Hematopoietic multipotent progenitor cell treated with erythropoietin and hydrocortisone succinate and interleukin-3 and kit ligand, for 8 days (in vitro differentiated cells): ENCODE measurements at regions not wholly inside any gene's neighbourhood (a gene's known extent, or its start where the extent isn't known, plus 50 kb on each side); places are given as distances from the start of the nearest gene placed in this dataset.

ENCODE experiments used
- DNase-seq: peaks from one replicate; pipeline ENCODE4 v3.0.0-alpha.2; 2015

- no peak for DNase-seq
These were observed 199.8 kb upstream of the GATB start for GRCh38 chr4:151960449-151961230.

DNA sequence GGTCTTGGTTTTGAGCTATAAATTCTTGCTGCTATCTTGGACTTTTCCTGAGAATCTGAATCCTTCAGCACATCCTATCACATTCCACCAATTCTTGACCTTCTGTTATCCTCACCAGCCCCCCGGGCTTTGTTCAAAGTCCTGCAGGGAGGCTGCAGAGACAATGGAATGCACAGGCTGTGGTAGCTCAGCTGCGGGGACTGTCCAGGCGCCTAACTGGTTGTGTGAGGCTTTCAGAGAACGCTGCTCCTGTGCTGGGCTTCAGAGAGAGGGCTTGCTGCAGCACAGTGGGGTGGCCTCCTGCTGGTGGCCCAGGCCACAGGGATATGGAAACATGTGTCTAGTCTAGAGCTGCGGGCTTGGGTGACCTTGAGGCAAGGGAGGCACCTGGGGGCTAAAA lies 196.3 kb upstream of the GATB start:
- DNase-seq = no peak

- no peak for DNase-seq
These were observed 195.0 kb upstream of the GATB start for GRCh38 chr4:151955721-151956380.

DNA sequence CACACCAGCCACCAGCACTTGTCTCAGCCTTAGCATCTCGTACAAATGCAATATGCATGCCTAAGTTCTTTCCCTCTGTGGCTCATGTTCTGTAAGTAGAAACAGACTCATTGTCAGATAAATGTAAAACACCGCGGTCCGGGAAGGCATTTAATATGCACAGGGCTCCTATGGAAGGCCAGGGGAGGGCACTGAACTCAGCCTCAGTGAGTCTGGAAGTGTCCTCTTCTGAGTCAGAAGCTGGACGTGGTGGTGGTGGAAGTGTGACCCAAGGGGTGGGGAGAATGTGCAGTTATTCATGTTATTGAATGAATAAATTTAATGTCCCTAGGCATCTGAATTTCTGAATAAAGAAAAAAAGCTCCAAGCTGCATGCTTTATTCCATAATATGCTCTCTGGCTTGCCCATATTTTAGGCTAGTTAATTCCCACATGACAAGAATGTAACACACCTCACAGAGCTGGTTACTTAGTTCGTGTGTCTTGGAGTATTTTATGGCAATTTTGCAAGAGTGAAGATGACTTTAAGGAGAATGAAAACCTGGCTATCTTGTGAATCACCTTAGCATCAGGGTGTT lies 193.1 kb upstream of the GATB start:
- no peak for DNase-seq

DNA sequence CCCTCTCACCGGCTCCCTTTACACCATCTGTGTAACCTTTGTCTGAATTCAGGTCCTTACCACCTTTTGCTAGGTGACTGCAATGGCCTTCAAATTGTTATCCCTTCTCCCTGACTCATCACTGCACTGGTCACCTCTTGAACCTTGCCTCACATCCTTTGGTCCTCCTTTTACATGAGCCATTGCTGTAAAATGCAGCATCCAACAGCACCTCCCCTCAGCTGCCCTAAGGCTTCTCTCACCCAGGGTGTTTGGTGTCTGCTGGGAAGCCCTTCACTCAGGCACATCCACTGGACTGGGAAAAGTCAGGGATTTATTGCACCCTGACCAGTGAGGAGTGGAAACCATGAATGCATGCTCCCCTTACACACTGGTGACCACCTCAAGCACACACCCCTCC lies 192.5 kb upstream of the GATB start:
- no peak for DNase-seq

DNA sequence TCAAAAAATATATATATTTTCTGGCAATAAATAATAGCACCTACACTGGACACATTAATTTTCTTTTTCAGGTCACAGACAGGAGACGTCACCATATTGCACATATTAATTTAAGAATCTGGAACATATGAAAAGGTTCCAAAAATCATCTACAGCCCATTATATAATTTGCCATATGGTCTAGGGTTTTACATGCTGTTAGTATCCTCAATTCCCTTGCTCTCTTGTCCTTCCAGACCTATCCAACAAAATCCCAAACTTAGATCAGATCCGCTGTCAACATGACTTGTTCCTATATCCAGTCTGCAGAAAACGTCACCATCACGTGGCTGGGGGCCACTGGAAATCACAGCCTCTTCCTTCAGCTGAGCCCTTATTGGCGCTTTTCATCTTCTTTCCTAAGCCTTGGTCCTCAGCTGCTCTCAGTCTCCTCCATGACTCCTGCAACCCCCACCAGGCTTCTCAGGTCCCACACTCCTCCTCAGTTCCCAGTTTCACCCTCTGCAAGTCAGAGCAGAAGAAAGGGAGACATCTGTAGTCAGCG lies 192.0 kb upstream of the GATB start:
- DNase-seq = no peak

DNA sequence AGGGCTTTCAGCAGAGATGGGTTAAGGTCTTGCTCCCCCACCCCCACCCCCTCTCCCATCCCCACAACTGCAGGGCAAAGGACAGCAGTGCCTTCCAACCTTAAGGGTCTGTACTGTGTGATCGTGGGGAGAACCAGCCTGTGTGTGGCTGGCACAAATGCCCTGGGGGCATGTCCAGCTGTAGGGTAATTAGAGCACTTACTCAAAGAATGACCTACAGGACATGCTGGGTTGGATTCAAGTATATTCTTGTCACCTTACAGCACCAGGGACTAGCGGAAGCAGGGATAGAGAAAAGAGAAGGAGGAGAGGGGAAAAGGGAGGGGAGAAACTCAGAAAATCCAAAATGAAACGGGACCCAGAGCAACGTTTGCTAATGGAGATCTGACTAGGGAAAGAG lies 191.3 kb upstream of the GATB start:
- no peak for DNase-seq

DNA sequence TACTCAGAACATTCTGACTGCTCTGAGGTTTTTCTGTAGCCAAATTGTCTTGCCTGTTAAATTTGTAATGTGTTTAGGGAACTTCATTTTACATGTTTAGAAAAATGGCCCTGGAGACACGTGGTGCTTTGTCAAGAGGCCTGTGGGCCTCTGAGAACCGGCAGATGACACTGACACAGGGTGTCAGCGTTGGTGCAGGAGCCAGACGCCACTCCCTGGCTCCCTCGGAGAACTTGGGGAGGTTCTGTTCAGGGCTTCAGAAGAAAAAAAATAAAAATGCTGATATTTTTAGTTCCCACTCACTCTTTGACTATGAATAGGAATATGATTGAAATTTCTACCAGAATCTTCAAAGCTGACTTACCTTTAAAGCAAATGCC lies 190.9 kb upstream of the GATB start:
- no peak for DNase-seq

GRCh38 chr4:151950993-151951670 lies 190.3 kb upstream of the GATB start:
- DNase-seq = no peak

DNA sequence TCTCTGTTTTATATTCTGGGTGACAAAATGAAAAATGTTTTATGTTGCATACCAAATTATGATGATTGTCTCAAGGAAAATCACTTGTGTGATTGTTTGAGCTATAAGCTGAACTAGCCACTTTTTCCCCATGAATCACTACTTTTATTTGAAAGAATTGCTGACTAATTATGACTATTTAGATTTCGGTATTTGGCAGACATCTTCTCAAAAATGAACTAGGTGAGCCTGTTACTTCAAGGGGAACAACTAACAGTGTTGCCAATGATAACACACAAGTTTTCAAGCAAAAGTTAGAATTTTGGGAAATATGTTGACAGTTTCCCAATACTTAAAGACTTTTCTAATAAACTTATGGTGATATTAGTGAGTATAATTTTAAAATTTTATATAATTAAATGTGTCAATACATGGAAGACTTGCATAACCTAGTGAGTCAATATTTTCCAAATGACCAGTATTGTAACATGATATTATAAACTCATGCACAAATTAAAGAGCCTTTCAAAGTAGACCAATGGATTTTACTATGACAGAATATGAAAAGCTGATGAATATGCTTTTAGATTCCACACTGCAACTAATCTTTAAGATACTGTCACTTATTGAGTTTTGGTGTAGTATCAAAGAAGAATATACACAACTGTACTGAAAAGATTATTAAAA lies 187.7 kb upstream of the GATB start:
- DNase-seq = no peak

DNA sequence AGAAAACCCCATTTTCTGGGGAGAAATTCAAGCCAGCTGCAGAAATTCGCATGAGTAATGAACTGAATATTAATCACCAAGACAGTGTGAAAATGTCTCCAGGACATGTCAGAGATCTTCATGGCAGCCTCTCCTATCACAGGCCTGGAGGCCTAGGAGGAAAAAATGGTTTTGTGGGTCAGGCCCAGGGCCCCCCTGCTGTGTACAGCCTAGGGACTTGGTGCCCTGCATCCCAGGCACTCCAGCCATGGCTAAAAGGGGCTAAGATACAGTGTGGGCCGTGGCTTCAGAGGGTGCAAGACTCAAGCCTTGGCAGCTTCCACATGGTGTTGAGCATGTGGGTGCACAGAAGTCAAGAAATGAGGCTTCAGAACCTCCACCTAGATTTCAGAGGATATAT lies 185.9 kb upstream of the GATB start:
- DNase-seq = no peak

DNA sequence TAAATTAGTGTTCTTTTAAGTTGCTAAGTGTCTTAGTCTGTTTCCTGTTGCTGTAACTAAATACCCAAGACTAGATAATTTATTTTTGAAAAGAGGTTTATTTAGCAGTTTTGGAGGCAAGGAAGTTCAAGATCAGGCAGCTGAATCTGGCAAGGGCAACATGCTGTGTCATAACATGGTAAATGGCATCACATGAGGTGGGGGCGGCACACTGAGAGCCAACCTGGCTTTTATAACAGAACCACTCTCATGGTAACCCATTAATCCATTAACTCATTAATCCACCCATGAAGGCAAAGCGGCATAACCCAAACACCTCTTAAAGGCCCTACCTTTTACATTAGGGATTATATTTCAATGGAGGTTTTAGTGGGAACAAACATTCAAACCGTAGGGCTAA lies 182.2 kb upstream of the GATB start:
- no peak for DNase-seq

GRCh38 chr4:151940926-151941617 lies 180.3 kb upstream of the GATB start:
- DNase-seq = no peak

- DNase-seq = no peak
These were observed 179.5 kb upstream of the GATB start for GRCh38 chr4:151940291-151940690.

- no peak for DNase-seq
These were observed 178.9 kb upstream of the GATB start for GRCh38 chr4:151939670-151940069.

DNA sequence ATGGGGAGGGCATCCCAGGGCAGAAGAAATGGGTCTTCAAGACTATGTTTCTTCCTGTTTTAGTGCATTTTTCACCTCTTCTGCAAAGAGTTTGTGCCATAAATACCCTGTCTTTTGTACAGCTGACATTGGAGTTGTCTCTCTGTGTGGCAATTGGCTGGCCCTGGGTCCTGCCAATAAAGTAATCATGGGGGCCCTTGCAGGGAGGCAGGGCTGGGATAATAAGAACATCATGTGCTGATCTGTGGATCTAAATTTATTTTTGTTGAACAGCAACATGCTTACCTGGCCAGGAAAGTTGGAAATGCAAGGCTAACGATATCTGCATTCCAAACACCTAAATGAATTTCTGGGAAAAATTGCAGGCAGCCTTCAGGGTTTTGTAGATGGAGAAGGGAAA lies 174.6 kb upstream of the GATB start:
- no peak for DNase-seq

DNA sequence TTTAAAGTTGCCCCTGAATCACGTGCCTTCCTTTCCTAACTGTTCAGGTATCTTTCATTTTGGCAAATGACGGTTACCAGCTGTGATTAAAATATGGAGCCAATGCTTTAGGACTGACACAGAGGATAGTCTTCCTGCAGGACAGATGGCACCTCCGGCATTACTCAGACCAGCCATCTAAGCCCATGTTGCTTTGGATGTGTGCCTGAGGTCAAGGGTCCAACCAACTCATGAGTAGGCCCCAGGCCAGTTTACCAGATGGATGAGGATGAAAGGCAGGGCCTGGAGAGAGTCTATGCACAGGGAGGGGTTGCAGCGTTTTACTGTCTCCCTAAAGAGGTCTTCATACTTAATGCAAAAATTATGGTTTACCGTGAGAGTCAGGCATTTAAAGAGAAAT lies 174.0 kb upstream of the GATB start:
- DNase-seq = no peak

DNA sequence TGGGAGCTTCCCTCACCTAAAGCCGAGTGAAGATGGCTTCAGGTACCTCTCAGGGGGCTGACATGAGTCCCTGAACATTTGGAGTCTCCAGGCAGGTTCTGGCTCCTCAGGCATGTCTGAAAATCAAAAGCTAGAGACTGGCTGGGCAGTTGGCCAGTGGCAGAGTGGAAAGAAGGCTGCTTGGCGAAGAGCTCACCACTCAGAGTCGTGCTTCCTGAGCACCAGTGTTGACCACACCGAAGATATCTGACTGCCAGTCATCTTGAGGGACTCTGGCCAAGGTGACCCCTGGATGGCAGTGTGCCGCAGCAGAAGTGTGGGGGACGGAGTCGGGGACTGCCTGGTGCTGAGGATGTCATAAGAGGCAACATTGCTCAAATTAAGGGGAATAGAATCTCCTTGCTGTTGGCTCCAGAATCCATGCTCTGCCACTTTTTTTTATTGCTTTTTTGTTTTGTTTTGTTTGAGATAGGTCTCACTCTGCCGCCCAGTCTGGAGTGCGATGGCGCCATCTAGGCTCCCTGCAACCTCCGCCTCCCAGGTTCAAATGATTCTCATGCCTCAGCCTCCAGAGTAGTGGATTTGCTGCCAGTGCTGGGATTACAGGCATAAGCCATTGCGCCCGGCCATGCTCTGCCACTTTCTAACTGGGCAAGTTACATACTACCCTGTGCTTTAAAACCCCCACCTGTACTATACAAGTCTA lies 172.5 kb upstream of the GATB start:
- DNase-seq = no peak

GRCh38 chr4:151931563-151931962 lies 170.8 kb upstream of the GATB start:
- DNase-seq = no peak

DNA sequence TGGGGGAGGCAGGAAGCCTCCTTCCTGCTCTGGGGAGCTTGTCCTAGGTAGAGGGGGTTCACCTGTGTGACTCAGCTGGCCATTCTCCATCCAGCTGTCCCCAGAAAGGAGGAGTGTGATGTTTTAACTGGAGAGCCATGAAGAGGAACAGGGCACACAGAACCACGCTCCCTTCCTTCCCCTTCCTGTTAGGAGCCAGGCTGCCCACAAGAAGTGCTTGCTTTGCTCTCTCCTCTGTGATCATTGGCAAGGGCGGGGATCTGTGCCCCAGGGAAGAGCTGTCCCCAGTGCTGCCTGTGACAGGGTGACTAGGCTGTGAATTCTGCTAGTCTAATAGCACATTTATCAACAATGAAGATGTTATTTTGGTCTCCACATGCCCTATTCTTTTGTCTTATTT lies 169.6 kb upstream of the GATB start:
- no peak for DNase-seq

DNA sequence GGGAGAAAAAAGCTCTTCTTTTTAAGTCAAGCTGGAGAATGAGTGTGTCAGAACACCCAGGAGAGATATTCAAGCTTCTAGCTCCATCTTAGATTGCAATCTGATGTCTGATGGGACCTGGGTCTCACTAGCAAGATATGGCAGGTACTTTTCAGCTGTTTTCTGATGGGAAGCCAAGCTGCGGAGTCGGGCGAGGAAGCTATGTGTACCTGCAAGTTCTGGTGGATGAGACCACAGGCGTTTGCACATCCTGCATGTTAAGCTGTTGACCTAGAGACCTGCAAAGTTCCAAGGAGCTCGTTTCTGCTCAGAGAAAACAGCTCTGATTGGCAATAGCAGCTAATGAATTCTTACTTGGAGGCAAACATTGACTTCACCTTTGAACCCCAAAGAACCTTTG lies 167.3 kb upstream of the GATB start:
- DNase-seq = no peak

DNA sequence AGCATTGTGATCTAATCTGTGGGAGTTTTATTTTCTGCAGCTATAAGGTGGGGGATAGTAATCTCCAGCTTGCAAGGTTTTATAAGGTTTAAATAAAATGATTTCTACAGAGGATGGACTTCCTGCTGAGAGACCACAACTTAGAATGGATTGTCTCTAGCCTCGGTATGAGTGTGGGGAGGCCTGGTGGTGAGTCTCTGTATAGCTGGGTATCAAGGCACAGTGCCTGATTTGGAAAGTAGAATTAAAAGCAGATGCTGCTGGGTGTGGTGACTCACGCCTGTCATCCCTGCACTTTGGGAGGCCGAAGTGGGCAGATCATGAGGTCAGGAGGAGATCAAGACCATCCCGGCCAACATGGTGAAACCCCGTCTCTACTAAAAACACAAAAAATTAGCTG lies 162.0 kb upstream of the GATB start:
- DNase-seq = no peak
